Renal cortex interstitium (tissue), 11 donors: ENCODE measurements at regions not wholly inside any gene's neighbourhood (a gene's known extent, or its start where the extent isn't known, plus 50 kb on each side); places are given as distances from the start of the nearest gene placed in this dataset.

Experiments
- DNase-seq, 11 donors: peaks; one replicate each; pipeline ENCODE4 v3.0.0-alpha.2; 2013; ENCODE audit warnings: low read depth in 9 of 11, low spot score in 4 of 11; ENCODE audit errors: extremely low read depth in 1 of 11

DNA sequence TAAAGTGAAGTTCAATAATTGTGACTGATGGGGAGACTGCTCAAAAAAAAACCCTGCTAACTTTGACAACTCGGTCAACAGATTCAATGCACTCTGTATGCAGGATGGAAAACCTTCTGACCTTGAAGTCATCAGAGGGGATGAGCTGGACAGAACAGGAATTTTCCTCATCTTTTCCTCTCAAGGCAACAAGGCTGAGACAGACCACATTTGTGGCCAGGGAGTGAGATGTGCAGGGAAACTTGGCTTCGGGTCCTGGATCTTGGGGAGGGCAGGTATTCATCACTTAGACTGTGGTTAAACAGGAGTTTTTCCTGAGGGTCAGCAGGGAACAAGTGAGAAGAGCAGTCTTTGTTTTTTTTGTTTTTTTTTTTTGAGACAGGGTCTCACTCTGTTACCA is 100.6 kb downstream of the BAMBI start:
- no peak for DNase-seq

DNA sequence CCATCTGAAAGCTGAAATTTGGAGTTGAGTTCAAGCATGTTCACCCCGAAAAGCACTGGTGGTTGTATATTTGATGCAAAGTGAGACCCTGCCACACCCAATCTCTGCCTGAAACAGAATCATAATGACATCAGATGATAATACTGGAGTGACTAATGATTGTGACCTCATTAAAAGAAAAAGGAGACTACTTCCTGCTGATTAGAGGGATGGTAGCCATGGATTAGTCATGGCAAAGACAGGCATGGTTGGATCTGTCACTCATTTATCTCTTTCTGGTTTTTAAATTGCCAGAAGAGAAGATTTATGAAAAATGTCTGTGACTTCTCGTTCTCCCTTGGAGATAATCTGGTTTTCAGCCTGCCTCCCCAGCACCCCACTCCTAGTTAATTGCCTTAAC is 101.2 kb downstream of the BAMBI start:
- no peak for DNase-seq

DNA sequence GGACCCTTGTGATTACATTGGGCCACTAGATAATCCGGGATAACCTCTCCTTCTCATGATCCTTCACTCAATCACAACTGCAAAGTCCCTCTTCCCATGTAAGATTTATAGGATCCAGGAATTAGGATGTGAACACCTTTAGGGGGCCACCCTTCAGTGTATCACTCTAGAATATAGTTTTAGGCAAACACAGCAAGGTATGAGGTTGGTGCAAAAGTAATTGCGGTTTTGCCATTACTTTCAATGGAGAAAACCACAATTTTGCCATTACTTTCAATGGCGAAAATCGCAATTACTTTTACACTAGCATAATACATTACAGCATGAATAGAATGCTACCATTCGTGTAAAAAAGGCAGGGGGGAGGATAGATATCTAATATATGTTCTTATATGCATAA is 104.0 kb downstream of the BAMBI start:
- DNase-seq = no peak

DNA sequence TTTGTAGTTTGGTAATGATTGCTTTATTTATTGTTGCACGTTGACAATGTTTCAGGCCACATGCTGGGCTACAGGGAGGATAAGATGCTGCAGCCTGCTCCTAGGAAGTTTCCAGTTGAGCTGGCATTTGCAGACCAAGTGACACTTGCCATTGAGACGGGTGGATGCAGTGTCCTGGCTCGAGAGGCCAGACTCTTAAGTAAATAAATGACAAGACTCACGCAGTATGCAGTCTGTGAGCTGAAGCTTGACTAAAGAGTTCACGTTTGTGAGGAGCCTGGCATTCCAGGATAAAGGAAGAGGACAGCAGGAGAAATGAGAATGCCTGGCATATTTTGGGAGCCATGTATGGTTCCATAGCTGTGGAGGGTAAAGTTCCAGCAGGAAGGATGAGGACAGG is 105.8 kb downstream of the BAMBI start:
- peak in 3 of 11 donors; percentile 37 to 55 (median 46) for DNase-seq

DNA sequence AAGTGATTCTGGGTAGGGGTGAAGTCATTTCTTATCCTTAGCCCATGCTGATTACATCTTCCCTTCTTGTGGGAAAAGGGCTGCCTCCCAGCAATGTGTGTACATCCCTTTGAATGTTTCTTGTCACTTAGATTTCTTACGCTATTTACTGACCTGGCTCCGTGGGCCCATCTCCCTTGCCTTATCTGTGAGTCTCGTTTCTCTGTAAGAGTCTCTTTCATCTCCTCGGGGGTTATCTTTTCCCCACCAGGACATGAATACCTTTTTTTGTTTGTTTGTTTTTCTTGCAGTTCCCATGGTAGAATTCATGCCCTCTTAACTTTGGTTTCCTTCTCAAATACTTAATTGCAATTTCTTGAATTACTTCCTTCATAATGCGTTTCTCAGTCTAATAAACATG is 107.7 kb downstream of the BAMBI start:
- DNase-seq = no peak

DNA sequence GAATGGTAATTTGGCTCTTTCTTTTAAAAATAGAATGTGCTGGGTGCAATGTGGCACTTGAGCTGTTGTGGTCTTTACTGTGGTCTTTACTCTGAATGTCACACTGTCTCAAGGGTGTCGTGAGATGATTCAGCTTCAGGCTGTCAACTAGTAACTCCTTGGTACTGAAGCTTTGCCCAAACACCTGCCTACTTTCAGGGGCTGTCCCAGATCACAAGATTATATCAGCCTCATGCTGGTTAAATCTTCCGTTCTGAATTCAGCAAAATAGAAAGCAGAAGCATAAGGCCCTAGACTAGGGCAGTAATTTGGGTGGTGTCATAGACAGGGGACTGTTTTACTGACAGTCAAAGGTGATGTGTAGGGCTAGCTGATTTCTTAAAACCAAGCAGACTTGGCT is 110.9 kb downstream of the BAMBI start:
- no peak for DNase-seq

DNA sequence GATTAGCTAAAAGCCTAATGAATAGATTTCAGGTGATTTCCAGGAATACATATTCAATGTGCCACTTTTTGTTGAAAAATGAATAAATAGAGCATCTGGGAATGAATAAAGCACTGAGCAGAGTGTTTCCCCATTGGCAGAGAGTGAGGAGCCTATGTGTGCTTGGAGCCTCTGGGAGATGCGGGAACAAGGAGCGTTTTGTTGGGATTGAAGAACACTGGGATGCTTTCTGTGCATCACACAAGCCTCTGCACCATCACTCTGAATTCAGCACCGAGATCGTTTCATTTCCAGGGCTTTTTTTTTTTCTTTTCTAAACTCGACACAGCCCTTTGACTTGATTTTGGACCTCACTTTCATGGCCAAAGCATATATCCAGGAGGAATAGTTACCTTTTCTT is 111.4 kb downstream of the BAMBI start:
- DNase-seq = no peak

DNA sequence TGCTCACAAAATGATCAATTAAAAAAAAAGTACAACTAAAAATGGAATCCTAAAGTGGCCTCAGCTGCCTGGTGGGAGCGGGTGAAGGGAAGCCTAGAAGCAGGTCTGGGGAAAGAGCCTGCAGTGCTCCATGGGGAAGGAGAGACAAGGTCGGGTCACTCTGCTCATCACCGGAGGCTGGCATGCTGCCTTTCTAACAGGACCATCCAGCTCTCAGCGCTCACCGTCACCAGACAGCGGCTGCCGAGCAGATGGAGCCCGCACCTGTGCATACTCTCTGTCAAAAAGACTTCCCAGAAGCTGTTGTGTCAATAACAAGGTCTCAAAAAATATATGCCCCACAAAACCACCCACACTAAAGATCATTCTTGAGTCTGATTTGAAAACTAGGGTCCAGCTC is 112.8 kb downstream of the BAMBI start:
- no peak for DNase-seq

DNA sequence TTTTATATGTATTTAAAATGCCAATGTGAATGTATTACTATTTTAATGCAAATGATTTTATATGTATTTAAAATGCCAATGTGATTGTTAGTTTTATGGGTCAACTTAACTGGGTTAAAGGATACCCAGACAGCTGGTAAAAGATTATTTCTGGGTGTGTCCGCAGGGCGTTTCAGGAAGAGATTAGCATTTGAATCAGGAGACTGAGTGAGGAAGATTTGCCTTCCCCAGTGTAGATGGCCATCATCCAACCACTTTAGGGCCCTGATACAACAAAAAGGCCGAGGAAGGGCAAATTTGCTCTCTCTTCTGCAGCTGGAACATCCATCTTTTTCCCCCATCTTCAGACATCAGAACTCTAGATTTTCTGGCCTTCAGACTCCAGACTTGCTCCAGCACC is 116.2 kb downstream of the BAMBI start:
- no peak for DNase-seq

DNA sequence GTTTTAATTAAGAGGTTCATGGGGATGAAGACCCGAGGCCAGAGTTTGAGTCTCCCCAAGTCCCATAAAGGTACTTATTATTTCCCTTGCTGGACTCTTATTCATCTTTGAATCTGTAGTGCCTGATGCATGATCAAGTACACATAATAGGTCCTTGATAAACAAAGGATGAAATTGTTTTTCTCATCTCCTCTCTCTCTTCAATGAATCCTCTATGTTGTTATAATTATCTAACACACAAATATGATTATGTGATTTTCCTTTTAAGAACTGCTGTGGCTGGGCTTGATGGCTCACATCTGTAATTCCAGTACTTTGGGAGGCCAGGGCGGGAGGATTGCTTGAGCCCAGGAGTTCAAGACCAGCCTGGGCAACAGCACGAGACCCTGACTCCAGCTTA is 117.7 kb downstream of the BAMBI start:
- no peak for DNase-seq

DNA sequence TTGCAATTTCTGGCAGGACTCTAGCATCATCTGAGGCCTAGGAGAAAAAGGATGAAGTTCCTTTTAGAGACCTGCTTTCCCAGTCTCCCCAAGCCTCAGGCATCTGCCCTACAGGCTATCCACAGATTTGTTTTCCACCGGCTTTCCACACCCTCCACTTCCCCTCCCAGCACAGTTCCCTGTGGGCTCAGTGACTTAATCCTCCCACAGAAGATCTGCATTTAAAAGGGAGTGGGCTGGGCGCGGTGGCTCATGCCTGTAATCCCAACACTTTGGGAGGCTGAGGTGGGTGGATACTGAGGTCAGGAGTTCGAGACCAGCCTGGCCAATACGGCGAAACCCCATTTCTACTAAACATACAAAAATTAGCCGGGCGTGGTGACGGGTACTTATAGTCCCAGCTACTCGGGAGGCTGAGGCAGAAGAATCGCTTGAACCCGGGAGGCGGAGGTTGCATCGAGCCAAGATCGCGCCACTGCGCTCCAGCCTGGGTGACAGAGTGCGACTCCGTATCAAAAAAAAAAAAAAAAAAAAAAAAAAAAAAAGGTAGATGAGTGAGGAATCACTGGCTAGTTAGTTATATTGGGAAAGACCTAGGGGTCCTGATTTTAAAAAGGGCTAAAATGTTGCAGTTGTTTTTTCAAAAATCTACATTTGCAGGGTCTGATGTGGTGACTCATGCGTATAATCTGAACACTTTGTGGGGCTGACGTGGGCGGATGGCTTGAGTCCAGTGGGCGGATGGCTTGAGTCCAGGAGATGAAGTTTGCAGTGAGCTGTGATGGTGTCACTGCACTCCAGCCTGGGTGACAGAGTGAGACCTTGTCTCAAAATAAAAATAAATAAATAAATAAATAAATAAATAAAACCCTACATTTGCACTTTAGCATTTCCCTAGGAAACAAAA is 119.5 kb downstream of the BAMBI start:
- no peak for DNase-seq

DNA sequence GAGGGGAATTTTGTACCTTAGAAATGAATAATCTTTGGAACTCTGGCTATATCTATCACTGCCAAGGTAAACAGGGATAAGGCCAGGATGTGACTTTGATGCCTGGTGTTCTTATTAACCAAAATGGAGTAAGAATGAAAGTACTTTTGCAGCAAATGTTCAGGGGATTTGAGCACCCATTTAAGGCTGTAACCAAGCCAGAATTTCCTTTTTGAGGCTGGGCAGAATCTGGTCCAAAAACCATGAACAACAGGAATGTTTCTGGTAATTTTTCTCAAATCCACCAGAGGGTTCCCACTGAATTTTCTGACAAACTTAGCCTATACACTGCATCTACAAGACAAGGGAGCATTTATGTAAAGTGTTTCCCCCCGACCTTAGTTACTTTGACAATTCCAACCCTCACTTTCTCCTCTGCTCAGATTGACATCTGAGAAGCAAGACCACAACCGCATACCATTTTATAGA is 120.6 kb downstream of the BAMBI start:
- DNase-seq = no peak

DNA sequence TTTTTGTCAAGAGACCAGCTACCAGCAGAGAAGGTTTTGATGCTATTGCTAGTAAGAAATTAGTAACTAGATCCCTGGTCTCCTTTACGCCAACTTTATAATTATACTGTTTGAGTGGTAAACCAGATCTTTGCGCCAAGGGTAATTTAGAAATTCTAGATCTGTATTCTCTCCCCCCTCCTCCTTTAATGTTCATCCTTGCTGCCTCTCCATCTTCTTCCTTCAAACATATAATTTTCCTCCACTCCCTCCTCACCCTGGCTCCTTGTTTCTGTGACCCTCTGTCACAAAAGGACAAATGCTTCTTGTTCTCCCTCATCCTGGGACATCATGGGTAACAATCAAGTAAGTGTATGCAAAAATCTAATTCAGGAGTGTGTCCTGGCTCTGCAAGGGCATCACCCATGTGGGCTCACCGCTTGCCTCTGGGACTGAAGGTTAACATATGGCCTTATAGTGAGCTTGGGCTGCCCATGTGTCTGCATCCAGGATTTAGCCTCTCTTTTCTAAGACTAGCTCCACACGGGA is 121.2 kb downstream of the BAMBI start:
- DNase-seq = no peak

DNA sequence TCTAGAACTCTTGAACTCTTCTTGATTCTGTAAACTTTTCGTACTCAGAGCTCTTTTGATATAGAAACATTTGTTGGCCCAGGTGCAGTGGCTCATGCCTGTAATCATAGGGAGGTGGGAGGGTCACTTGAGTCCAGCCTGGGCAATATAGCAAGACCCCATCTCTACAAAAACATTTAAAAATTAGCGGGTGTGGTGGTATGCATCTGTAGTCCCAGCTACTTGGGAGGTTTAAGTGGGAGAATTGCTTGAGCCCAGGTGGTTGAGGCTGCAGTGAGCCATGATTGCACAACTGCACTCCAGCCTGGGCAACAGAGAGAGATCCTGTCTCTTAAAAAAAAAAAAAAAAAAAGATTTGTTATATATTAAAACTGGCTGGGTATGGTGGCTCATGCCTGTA is 121.6 kb downstream of the BAMBI start:
- DNase-seq = no peak

DNA sequence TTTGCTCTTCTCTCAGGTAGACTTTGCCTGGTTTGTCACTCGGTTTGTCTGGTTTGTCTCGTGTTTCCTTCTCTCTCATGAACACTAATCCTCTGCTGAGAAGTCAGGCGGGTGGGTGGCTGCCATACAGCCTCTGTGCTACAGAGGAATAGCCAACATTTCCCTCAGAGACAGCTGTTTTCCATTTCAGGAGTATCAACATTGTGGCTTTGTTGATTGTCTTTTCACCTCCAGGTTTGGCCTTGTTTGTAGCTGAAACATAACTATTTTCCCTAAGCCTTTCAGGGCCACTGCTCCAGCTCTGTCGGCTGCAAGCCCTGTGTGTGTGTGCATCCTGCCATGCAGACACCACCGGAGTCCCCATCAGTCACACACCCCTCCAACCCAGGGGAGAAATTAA is 122.8 kb downstream of the BAMBI start:
- no peak for DNase-seq

DNA sequence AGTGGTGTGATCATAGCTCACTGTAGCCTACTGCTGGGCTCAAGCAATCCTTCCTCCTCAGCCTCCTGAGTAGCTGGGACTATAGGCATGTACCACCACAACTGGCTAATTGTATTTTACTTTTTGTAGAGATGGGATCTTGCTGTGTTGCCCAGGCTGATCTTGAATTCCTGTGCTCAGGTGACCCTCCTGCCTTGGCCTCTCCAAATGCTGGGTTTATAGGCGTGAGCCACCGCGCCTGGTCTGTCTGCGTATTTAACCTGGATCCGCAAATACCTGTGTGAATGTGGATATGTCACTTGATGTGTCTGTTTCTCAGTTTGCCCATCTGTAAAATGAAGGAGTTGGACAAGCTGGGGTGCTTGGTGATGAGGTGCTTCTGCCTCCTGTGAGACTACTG is 123.9 kb downstream of the BAMBI start:
- DNase-seq = no peak

DNA sequence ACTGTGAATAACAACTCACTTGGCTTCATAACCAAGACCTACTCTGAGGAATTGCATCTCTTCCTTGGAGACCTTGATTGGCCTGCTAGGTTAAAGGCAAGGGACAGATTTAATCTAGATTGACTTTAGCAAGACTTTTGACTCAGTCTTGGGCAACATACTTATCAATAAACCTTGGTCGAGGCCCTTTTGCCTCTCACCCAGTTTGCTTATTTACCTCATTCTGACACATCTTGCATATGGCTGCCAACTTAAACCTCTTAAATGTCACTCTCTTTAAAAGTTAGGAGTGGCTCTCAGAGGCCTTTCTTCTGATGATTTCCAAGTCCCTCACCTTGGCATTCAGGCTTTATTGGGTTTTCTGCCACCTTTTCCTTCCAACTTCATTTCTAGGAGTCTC is 124.5 kb downstream of the BAMBI start:
- DNase-seq = no peak

DNA sequence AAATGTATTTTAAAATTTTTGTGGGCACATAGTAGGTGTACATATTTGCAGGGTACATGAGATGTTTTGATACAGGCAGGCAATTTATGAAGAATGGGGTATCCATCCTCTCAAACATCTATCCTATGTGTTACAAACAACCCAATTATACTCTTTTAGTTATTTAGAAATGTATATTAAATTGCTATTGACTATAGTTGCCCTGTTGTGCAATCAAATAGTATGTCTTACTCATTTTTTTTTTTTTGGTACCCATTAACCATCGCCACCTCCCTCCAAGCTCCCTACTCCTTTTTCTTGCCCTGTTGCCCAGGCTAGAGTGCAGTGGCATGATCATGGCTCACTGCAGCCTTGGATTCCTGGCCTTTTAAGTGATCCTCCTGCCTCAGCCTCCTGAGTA is 128.1 kb downstream of the BAMBI start:
- no peak for DNase-seq

DNA sequence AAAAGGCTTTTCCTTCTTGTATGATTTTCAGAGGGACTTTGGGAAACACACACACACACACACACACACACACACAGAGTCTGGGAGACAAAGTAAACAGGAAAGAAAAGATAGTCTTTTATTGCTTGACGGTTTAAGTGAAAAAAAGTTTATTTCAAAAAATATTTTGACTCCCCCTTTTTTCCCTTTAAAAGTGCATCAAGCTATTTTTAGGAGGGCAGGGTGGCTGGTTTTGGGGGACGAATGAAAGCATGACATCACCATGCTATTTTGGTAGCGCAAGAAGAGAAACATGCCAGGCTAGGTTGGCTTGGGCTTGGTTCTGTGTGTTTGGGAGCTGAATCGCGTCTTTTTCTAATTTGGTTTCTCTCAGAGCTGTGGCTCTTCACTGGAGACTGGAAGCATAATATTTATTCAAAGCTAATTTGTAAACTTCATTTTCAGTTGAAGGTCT is 129.2 kb downstream of the BAMBI start:
- DNase-seq = peak in 1 of 11 donors; percentile 26

DNA sequence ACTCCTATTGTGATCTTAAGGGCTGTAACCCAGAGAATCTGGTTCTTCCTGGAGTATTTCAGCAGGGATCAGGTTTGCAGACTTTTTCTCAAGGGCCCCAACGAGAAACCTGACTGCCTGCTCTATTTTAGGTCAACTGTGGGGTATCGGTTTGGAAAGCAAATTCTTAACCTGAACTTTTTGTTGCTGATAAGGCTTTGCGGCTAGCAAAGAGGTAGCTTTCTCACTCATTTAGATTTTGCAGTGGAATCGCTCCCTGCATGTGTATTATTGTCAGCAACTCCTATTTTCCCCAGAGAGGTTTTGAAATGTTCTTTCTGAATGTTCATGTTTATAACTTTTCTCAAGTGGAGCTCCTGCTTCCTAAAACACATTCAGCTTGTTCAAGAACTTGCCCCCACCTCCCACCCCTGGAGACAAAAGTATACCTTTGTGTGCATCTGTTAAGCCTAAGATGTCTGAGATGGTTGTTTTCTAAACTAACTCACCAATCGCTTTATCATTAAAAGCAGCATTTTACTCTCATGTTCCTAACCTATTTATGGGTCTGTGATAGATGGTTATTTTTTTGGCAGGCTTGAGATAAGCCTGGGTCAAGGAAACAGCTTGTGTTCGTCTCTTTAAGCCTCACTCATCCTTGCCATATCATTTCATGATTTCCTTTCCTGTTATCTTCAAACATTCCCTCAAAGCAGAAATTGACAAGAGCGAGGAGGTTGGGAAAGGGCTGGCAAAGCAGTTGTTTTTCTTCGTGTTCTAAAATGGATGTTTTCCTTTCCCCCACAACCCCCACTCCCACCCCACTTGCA is 129.8 kb downstream of the BAMBI start:
- no peak for DNase-seq
